ENCODE measurements at regions not wholly inside any gene's neighbourhood (a gene's known extent, or its start where the extent isn't known, plus 50 kb on each side); places are given as distances from the start of the nearest gene placed in this dataset.

DNA sequence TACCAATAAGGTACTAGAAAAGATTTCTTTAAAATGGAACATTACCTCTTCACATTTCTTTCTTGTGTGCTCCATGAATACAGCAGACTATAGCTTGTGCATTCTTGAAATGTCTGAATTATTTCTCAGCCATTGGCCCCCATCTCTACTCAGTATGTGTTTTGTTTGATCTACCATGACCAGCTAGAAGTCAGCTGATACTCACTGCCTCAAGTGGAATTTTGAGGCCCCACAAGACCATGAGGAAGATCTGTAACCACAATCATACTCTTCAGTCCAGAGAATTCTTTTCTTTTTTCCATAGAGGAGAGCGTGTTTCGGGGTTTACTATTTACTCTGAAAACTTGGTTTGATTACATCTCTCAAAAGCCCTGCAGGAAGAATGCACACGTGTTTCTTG, 319.1 kb downstream of the TOX3 start:
- TF ChIP-seq, protein P1, sequence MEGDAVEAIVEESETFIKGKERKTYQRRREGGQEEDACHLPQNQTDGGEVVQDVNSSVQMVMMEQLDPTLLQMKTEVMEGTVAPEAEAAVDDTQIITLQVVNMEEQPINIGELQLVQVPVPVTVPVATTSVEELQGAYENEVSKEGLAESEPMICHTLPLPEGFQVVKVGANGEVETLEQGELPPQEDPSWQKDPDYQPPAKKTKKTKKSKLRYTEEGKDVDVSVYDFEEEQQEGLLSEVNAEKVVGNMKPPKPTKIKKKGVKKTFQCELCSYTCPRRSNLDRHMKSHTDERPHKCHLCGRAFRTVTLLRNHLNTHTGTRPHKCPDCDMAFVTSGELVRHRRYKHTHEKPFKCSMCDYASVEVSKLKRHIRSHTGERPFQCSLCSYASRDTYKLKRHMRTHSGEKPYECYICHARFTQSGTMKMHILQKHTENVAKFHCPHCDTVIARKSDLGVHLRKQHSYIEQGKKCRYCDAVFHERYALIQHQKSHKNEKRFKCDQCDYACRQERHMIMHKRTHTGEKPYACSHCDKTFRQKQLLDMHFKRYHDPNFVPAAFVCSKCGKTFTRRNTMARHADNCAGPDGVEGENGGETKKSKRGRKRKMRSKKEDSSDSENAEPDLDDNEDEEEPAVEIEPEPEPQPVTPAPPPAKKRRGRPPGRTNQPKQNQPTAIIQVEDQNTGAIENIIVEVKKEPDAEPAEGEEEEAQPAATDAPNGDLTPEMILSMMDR (IDR thresholded peaks at IDR 0.05 in 8 of 11, conservative IDR thresholded peaks at IDR 0.05 in 3 of 11) = no peak
- no peak for TF ChIP-seq POLR2A (IDR thresholded peaks at IDR 0.05)
